ENCODE measurements at regions not wholly inside any gene's neighbourhood (a gene's known extent, or its start where the extent isn't known, plus 50 kb on each side); places are given as distances from the start of the nearest gene placed in this dataset.
"Not testable (repeated sequence)": the region's sequence is repeated elsewhere in the genome, so short reads cannot be mapped to it uniquely, and the experiment has no call there.

DNA sequence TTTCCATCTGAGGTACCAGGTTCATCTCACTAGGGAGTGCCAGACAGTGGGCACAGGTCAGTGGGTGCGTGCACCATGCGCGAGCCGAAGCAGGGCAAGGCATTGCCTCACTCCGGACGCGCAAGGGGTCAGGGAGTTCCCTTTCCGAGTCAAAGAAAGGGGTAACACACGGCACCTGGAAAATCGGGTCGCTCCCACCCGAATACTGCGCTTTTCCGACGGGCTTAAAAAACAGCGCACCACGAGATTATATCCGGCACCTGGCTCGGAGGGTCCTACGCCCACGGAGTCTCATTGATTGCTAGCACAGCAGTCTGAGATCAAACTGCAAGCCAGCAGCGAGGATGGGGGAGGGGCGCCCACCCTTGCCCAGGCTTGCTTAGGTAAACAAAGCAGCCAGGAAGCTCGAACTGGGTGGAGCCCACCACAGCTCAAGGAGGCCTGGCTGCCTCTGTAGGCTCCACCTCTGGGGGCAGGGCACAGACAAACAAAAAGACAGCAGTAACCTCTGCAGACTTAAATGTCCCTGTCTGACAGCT is 242.5 kb downstream of the CYLC2 start:
- DNase-seq (ENCODE audit: low spot score), result not testable (repeated sequence)

DNA sequence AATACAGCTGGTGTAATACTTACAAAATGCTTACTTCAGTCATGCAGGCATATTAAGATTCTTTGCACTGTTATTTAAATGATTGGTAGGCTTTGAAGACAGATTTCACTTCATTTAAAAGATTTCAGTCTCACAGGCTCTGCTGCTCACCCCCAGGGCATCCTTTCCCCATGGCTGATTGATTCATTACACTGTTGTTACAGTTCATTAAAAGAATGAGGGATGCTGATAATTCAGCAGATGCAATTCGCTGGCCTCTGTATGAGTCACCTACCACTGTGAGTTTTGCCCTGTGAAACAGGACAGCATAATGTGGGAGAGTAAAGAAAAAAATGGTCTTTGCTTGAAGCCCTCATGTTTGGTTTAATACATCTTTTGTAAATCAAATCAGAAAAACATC is 246.9 kb downstream of the CYLC2 start:
- peak; percentile 27 for DNase-seq (ENCODE audit: low spot score)

GRCh38 chr9:103242486-103242885 is 247.4 kb downstream of the CYLC2 start:
- no peak for DNase-seq (ENCODE audit: low spot score)

DNA sequence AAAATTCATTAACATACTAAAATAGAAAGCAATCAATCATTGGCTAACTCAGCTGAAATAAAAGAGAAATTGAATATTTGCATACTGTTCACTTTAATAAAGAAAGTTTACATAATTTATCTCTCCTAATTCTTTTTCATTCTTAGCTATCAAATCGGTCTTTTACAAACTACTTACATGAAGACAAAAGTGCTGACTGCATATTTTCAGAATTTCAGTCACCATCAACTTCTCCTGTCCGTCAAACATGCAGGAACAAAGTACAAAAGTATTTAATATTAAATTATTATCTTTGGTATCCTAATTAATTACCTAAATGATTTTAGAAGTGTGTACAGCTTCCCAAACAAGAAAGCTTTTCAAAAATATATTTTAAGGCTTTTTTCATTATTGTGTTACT is 248.4 kb downstream of the CYLC2 start:
- no peak for DNase-seq (ENCODE audit: low spot score)

GRCh38 chr9:103245369-103245768 is 250.2 kb downstream of the CYLC2 start:
- no peak for DNase-seq (ENCODE audit: low spot score)

GRCh38 chr9:103261951-103262350 is 266.8 kb downstream of the CYLC2 start:
- DNase-seq (ENCODE audit: low spot score), result no peak

DNA sequence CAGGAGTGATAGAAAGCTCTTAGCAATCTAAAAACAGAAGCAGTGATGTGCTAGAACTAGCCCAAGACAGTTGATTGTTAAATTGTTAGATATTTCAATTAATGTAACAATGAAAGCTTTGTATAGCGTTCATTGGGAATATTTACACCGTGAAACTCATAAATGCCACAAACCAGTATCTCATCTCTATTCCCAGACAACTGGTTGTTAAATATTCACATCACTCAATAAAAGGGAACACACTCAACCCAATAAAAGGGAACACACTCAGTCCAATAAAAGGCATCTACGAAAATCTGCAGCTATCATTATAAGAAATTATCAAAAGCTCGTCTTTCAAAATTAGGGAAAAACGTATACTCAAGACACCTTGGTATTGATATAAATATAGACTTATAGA is 270.9 kb downstream of the CYLC2 start:
- no peak for DNase-seq (ENCODE audit: low spot score)

DNA sequence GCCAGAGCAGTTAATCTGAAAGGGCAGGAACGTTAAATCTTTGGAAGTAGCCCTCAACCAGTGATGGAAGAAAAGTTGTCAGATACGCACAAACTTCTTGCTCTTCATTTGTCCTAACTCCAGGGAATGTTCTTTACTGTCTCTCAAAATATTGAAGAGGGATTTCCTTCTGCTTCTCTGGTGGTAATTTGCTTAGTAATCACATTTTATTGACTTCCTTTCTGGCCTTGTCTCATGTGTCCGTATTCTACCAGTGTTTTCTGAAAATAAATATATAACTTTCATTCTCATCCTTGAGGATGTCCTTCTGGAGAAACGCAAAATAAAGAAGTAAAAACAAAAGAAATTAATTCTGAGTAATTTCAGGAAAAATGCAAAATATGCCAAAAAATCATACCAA is 282.1 kb downstream of the CYLC2 start:
- DNase-seq (ENCODE audit: low spot score), result no peak

GRCh38 chr9:103281126-103281525 is 286.0 kb downstream of the CYLC2 start:
- DNase-seq (ENCODE audit: low spot score), result no peak

- DNase-seq (ENCODE audit: low spot score), result no peak
Measured at GRCh38 chr9:103287361-103287760, 292.2 kb downstream of the CYLC2 start.

- no peak for DNase-seq (ENCODE audit: low spot score)
Measured at GRCh38 chr9:103296189-103296588, 301.1 kb downstream of the CYLC2 start.

- no peak for DNase-seq (ENCODE audit: low spot score)
Measured at GRCh38 chr9:103301051-103301450, 305.9 kb downstream of the CYLC2 start.

GRCh38 chr9:103304797-103305196 is 309.7 kb downstream of the CYLC2 start:
- no peak for DNase-seq (ENCODE audit: low spot score)

- no peak for DNase-seq (ENCODE audit: low spot score)
Measured at GRCh38 chr9:103319979-103320378, 324.8 kb downstream of the CYLC2 start.

DNA sequence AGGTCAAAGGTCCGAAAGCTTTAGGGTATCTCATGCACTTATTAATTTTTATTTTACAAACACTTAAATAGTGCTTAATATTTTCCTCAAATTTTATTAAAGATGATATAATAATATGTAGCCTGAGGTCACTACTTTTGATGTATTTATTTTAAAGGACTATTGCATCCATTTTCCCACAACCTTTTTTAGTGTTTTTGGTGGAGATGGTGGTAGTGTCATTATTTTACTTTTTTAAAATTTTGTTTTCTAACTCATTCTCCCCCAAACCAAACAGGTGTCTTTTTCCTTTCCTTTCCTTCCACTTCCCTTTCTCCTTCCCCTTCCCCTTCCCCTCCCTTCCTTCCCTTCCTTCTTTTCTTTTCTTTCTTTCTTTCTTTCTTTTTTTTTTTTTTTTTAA is 328.6 kb downstream of the CYLC2 start:
- DNase-seq (ENCODE audit: low spot score), result no peak

DNA sequence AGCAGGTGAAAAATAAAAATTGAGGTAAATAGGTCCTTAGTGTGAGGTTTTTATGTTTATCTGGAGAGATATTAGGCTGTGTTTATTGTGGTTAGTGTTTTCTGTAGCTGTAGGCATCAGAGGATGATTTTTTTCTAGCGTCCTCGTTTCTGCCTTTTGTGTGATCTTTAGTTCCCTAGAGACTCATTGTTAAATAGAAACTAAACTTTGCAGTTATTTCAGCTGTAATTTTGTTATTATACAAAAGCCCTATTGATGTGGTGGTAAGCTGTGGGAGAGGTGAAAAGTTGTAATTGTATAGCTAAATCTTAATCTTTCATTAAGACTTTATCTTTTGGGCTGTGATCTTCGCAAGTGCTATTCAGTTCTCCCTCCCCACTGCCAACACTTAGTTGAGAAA is 340.3 kb downstream of the CYLC2 start:
- no peak for DNase-seq (ENCODE audit: low spot score)

DNA sequence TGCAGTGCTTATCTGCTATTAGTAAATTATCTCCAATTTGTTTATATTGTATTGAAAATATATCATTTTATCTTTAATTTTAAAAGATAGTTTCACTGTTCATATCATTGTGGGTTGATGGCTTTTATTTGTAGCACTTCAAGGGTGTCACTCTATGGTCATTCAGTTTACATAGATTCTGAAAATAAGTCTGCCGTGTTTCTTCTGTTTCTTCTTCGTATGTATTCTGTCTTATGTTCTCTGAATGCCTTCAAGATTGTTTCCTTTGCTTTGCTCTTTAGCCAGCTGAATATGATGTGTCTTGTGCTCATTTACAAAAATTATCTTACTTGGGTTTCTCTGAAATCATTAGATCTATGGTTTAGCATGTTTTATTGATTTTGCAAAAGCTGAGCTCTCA is 359.9 kb downstream of the CYLC2 start:
- DNase-seq (ENCODE audit: low spot score), result no peak

DNA sequence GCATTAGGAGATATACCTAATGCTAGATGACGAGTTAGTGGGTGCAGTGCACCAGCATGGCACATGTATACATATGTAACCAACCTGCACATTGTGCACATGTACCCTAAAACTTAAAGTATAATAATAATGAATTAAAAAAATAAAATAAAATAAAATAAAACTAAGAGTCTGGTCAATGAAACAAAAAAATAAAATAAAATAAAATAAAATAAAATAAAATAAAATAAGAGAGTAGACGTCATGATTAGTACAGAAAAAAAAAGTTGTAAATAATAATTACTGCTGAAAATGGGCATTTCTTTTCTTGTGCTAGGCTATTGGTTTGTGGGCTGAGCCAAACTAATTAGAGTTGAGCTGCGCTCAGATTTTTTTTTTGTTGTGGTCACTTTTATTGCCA is 362.8 kb downstream of the CYLC2 start:
- DNase-seq (ENCODE audit: low spot score), result not testable (repeated sequence)

- DNase-seq (ENCODE audit: low spot score), result no peak
Measured at GRCh38 chr9:103361906-103362305, 366.8 kb downstream of the CYLC2 start.

- DNase-seq (ENCODE audit: low spot score), result no peak
Measured at GRCh38 chr9:103362986-103363385, 367.9 kb downstream of the CYLC2 start.

DNA sequence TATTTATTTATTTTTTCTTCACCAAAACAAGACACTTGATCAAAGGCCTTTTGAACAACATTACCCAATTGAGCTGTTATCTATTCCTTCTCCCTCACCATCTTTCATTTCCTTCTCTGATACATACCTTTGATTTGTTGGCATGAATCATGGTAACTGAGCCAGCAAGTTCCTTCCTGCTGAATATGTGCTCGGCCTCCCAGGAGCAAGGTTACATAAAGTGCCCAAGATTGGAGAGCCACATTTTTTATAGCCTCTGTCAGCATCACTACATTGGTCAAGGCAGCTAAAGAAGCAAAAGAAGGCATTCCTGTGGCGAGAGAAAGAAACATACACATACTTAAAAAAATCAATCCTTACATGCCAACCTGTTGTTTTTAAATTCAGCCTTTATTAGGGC is 369.6 kb downstream of the CYLC2 start:
- DNase-seq (ENCODE audit: low spot score), result no peak

- no peak for DNase-seq (ENCODE audit: low spot score)
Measured at GRCh38 chr9:103371152-103371551, 376.0 kb downstream of the CYLC2 start.

DNA sequence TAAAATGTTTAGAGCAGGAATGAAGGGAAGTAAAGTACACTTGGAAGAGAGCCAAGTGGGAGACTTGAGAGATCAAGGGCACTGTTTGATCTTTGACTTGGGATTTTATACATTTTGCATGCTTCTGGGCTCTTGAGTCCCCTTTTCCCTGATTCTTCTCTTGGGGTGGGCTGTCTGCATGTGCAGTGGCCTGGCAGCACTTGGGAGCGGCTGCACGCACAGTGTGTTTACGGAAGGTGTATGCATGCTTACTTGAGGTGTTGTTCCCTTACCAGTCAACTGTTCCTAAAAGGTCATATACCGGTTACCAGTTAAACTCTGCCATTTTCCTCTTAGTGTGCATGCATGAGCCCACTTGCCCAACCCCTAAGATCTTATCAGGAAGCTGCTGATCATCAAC is 377.7 kb downstream of the CYLC2 start:
- no peak for DNase-seq (ENCODE audit: low spot score)

- DNase-seq (ENCODE audit: low spot score), result no peak
Measured at GRCh38 chr9:103377667-103378066, 382.5 kb downstream of the CYLC2 start.

Data from COLO829 (cell line).